PC-9 (cell line): ENCODE measurements at regions not wholly inside any gene's neighbourhood (a gene's known extent, or its start where the extent isn't known, plus 50 kb on each side); places are given as distances from the start of the nearest gene placed in this dataset.

Source experiments
- BruUV-seq: library from RNA; stranded (reverse); fragments of 400-500 nt; replicated peaks from 2 replicates; lab custom pipeline; 2021; lab: Mats Ljungman, UMichigan
- CTCF ChIA-PET: fragments of 300-600 bp; sonication (Branson Sonifier 250); formaldehyde crosslinking; loops from one replicate; lab custom pipeline; 2022; ENCODE audit warnings: antibody characterized with exemption; lab: Charles Lee
- POLR2A ChIA-PET: fragments of 300-600 bp; sonication (Branson Sonifier 250); formaldehyde crosslinking; loops from one replicate; lab custom pipeline; 2022; ENCODE audit warnings: antibody characterized with exemption; ENCODE audit not compliant: unreplicated experiment; lab: Charles Lee
- DNase-seq, 2 experiments: peaks; one replicate each; pipeline versions ENCODE4 v3.0.0 to v3.0.0-alpha.2; 2015 to 2022; ENCODE audit warnings: mixed read lengths in 1 of 2
- H2AFZ ChIP-seq: fragments of 200-600 bp; sonication (generic); 2 replicates; pipeline ENCODE4 v1.8.1; 2017; ENCODE audit warnings: antibody characterized with exemption
- H3F3A ChIP-seq: fragments of 200-600 bp; sonication (generic); 2 replicates; pipeline ENCODE4 v1.8.1; 2017; ENCODE audit warnings: antibody characterized with exemption, mild to moderate bottlenecking, low read depth; ENCODE audit not compliant: insufficient read depth
- H3K27ac ChIP-seq: fragments of 200-600 bp; sonication (generic); 2 replicates; pipeline ENCODE4 v1.6.1; 2016; ENCODE audit warnings: mixed run types
- H3K27me3 ChIP-seq: fragments of 200-600 bp; sonication (generic); 2 replicates; pipeline ENCODE4 v1.6.1; 2016; ENCODE audit warnings: low read depth, mixed run types; ENCODE audit not compliant: insufficient read depth
- H3K36me3 ChIP-seq: fragments of 200-600 bp; sonication (generic); 2 replicates; pipeline ENCODE4 v1.6.1; 2016; ENCODE audit warnings: low read depth, mixed run types
- H3K4me1 ChIP-seq: fragments of 200-600 bp; sonication (generic); replicated peaks from 2 replicates; pipeline ENCODE4 v1.6.1; 2016; ENCODE audit warnings: mixed run types; ENCODE audit not compliant: insufficient read depth
- H3K4me2 ChIP-seq: fragments of 200-600 bp; sonication (generic); 2 replicates; pipeline ENCODE4 v1.6.1; 2017; ENCODE audit warnings: mixed run types
- H3K4me3 ChIP-seq: fragments of 200-600 bp; sonication (generic); 2 replicates; pipeline ENCODE4 v1.6.1; 2016; ENCODE audit warnings: mixed run types
- H3K79me2 ChIP-seq: fragments of 200-600 bp; sonication (generic); 2 replicates; pipeline ENCODE4 v1.6.1; 2017; ENCODE audit warnings: low read depth, mixed run types
- H3K9me2 ChIP-seq: fragments of 200-600 bp; sonication (generic); 2 replicates; pipeline ENCODE4 v1.8.1; 2017; ENCODE audit warnings: mild to moderate bottlenecking; ENCODE audit not compliant: insufficient read depth
- H3K9me3 ChIP-seq: fragments of 200-600 bp; sonication (generic); 2 replicates; pipeline ENCODE4 v1.8.1; 2016; ENCODE audit warnings: low read depth; ENCODE audit not compliant: insufficient read depth
- H4K20me1 ChIP-seq: fragments of 200-600 bp; sonication (generic); 2 replicates; pipeline ENCODE4 v1.8.1; 2017; ENCODE audit not compliant: insufficient read depth
- CTCF ChIP-seq: fragments of 200-600 bp; sonication (generic); conservative IDR thresholded peaks from 2 replicates; pipeline ENCODE4 v1.6.1; 2017; ENCODE audit warnings: mixed run types, antibody characterized with exemption, mild to moderate bottlenecking, moderate library complexity
- EZH2 ChIP-seq: fragments of 200-600 bp; sonication (generic); IDR thresholded peaks from 2 replicates; pipeline ENCODE4 v1.8.0; 2017; ENCODE audit warnings: antibody characterized with exemption, low read depth
- intact Hi-C: fragments of 100-400 bp; cut with micrococcal nuclease; formaldehyde crosslinking; loops from one replicate; pipeline ENCODE4 v1.10.0; 2022; ENCODE audit not compliant: unreplicated experiment

- H3K36me3 ChIP-seq, result no peaks in the 10 kb centered on the region
- intact Hi-C loops, result no loop called here
- H3K4me3 ChIP-seq, result no peak overlapping the region
- no peaks in the 10 kb centered on the region for H4K20me1 ChIP-seq
- no peak for DNase-seq
- no peaks in the 10 kb centered on the region for H3K9me2 ChIP-seq
- no peak overlapping the region for H3K4me2 ChIP-seq
- peaks cover 19% of the 10 kb centered on the region for H3K27me3 ChIP-seq
- no peak for TF ChIP-seq EZH2
- H2AFZ ChIP-seq, result no peak overlapping the region
- no peaks in the 10 kb centered on the region for H3K9me3 ChIP-seq
- BruUV-seq, result no TSS peak
- no peaks in the 10 kb centered on the region for H3F3A ChIP-seq
- CTCF ChIA-PET, result no interaction called here
- H3K27ac ChIP-seq, result no peak overlapping the region
- no peaks in the 10 kb centered on the region for H3K4me1 ChIP-seq
- POLR2A ChIA-PET, result no interaction called here
- no peaks in the 10 kb centered on the region for H3K79me2 ChIP-seq
These were observed 142.9 kb upstream of the GRIA1 start for GRCh38 chr5:153347611-153348010.

- intact Hi-C loops, result no loop called here
- ChIA-PET CTCF (no interaction called here), POLR2A (no interaction called here)
These were observed 140.1 kb upstream of the GRIA1 start for GRCh38 chr5:153350175-153350883.

GRCh38 chr5:153352685-153353219 lies 137.7 kb upstream of the GRIA1 start:
- H3K9me2 ChIP-seq, result no peaks in the 10 kb centered on the region
- no peaks in the 10 kb centered on the region for H3K4me1 ChIP-seq
- ChIA-PET CTCF (no interaction called here), POLR2A (no interaction called here)
- BruUV-seq, result no TSS peak
- H3K9me3 ChIP-seq, result no peaks in the 10 kb centered on the region
- H3K27ac ChIP-seq, result no peak overlapping the region
- intact Hi-C loops, result no loop called here
- H3K4me3 ChIP-seq, result no peak overlapping the region
- H2AFZ ChIP-seq, result no peak overlapping the region
- DNase-seq, result no peak
- H4K20me1 ChIP-seq, result no peaks in the 10 kb centered on the region
- no peaks in the 10 kb centered on the region for H3F3A ChIP-seq
- H3K27me3 ChIP-seq, result peaks cover 30% of the 10 kb centered on the region
- no peaks in the 10 kb centered on the region for H3K79me2 ChIP-seq
- TF ChIP-seq CTCF (no peak), EZH2 (no peak)
- no peak overlapping the region for H3K4me2 ChIP-seq
- no peaks in the 10 kb centered on the region for H3K36me3 ChIP-seq

More at GRCh38 chr5:153350175-153350883, 140.1 kb upstream of the GRIA1 start:
- Histone ChIP-seq H3K4me2 (no peak overlapping the region), H3K79me2 (no peaks in the 10 kb centered on the region), H3F3A (no peaks in the 10 kb centered on the region), H3K27me3 (peaks cover 30% of the 10 kb centered on the region), H3K4me3 (no peak overlapping the region), H2AFZ (no peak overlapping the region), H3K4me1 (no peaks in the 10 kb centered on the region), H3K27ac (no peak overlapping the region), H3K9me3 (no peaks in the 10 kb centered on the region), H3K9me2 (no peaks in the 10 kb centered on the region), H3K36me3 (no peaks in the 10 kb centered on the region), H4K20me1 (no peaks in the 10 kb centered on the region)
- no peak for DNase-seq
- BruUV-seq, result no TSS peak
- TF ChIP-seq CTCF, result no peak
- no peak for TF ChIP-seq EZH2
